ENCODE measurements at regions not wholly inside any gene's neighbourhood (a gene's known extent, or its start where the extent isn't known, plus 50 kb on each side); places are given as distances from the start of the nearest gene placed in this dataset.

- ChIA-PET POLR2A (no interaction called here), CTCF (interaction anchor here (1.6 kb wide), 1 partner anchor 68 kb away, joined by 4 read pairs; no protein-coding TSS in a partner anchor)
- H3K4me3 ChIP-seq (ENCODE audit: low read depth, low read length), result no peak overlapping the region
- no peak for TF ChIP-seq CTCF (IDR thresholded peaks at IDR 0.05; ENCODE audit: insufficient read depth, low read length, missing control alignments)
- no peak for DNase-seq (ENCODE audit: low read depth, low spot score)
These were observed 155.9 kb downstream of the FAM174A start for GRCh38 chr5:100691085-100691484.

GRCh38 chr5:100691548-100691947, 156.4 kb downstream of the FAM174A start:
- no peak overlapping the region for H3K4me3 ChIP-seq (ENCODE audit: low read depth, low read length)
- POLR2A ChIA-PET, result no interaction called here
- DNase-seq (ENCODE audit: low read depth, low spot score), result no peak
- no peak for TF ChIP-seq CTCF (IDR thresholded peaks at IDR 0.05; ENCODE audit: insufficient read depth, low read length, missing control alignments)
- CTCF ChIA-PET, result no interaction called here

- ChIA-PET CTCF (no interaction called here), POLR2A (no interaction called here)
- DNase-seq (ENCODE audit: low read depth, low spot score), result no peak
- TF ChIP-seq CTCF (IDR thresholded peaks at IDR 0.05; ENCODE audit: insufficient read depth, low read length, missing control alignments), result no peak
- H3K4me3 ChIP-seq (ENCODE audit: low read depth, low read length), result no peak overlapping the region
These were observed 158.3 kb downstream of the FAM174A start for GRCh38 chr5:100693481-100693880.

- TF ChIP-seq CTCF (IDR thresholded peaks at IDR 0.05; ENCODE audit: insufficient read depth, low read length, missing control alignments), result no peak
- POLR2A ChIA-PET, result no interaction called here
These were observed 158.9 kb downstream of the FAM174A start for GRCh38 chr5:100694100-100694499.

GRCh38 chr5:100697970-100698369, 162.8 kb downstream of the FAM174A start:
- ChIA-PET CTCF (interaction anchor here (0.9 kb wide), 1 partner anchor 8 kb away, joined by 3 read pairs; no protein-coding TSS in a partner anchor), POLR2A (no interaction called here)

More at GRCh38 chr5:100694100-100694499, 158.9 kb downstream of the FAM174A start:
- no peak overlapping the region for H3K4me3 ChIP-seq (ENCODE audit: low read depth, low read length)
- CTCF ChIA-PET, result no interaction called here
- DNase-seq (ENCODE audit: low read depth, low spot score), result no peak

GRCh38 chr5:100706776-100707175, 171.6 kb downstream of the FAM174A start:
- POLR2A ChIA-PET, result no interaction called here
- DNase-seq (ENCODE audit: low read depth, low spot score), result no peak
- no peak overlapping the region for H3K4me3 ChIP-seq (ENCODE audit: low read depth, low read length)
- TF ChIP-seq CTCF (IDR thresholded peaks at IDR 0.05; ENCODE audit: insufficient read depth, low read length, missing control alignments), result no peak
- CTCF ChIA-PET, result interaction anchor here (0.6 to 0.9 kb wide), 2 partner anchors 8 to 276 kb away, joined by 3 read pairs; no protein-coding TSS in a partner anchor

More at GRCh38 chr5:100697970-100698369, 162.8 kb downstream of the FAM174A start:
- no peak for TF ChIP-seq CTCF (IDR thresholded peaks at IDR 0.05; ENCODE audit: insufficient read depth, low read length, missing control alignments)
- DNase-seq (ENCODE audit: low read depth, low spot score), result no peak
- H3K4me3 ChIP-seq (ENCODE audit: low read depth, low read length), result no peak overlapping the region
